GM19467 (cell line): ENCODE measurements at regions not wholly inside any gene's neighbourhood (a gene's known extent, or its start where the extent isn't known, plus 50 kb on each side); places are given as distances from the start of the nearest gene placed in this dataset.

Experiments
- ATAC-seq: cut with Tn5 transposase; IDR thresholded peaks from one replicate; pipeline ENCODE4 v1.9.1; 2021; ENCODE audit warnings: mild to moderate bottlenecking, moderate library complexity; ENCODE audit not compliant: unreplicated experiment

DNA sequence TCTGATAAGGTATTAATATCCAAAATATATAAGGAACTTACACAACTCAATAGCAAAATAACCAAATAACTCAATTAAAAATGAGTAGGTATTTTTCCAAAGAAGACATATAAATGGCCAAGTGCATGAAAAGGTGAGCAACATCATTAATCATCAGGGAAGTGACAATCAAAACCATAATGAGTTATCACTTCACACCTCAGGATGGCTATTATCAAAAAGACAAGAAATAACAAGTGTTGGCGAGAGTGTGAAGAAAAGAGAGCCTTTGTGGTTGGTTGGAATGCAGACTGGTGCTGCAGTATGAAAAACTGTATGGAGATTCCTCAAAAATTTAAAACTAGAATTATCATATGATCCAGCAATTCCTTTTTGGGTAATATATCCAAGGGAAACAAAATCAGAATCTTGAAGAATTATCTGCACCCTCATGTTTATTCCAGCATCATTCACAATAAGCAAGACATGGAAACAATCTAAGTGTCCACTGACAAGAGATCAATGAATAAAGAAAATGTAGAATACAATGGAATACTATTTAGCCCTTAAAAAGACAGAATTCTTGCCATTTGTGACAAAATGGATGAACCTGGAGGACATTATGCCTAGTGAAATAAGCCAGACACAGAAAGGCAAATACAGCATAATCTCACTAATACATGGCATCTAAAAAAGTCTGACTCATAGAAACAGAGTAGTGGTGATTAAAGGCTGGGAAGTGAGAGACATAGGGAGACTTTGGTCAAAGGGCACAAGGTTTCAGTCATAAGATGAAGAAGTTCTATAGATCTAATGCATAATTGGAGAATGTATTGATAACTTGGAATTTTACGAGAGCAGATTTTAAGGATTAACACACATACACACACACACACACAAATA is 175.6 kb downstream of the FOXA2 start:
- ATAC-seq, result no peak

DNA sequence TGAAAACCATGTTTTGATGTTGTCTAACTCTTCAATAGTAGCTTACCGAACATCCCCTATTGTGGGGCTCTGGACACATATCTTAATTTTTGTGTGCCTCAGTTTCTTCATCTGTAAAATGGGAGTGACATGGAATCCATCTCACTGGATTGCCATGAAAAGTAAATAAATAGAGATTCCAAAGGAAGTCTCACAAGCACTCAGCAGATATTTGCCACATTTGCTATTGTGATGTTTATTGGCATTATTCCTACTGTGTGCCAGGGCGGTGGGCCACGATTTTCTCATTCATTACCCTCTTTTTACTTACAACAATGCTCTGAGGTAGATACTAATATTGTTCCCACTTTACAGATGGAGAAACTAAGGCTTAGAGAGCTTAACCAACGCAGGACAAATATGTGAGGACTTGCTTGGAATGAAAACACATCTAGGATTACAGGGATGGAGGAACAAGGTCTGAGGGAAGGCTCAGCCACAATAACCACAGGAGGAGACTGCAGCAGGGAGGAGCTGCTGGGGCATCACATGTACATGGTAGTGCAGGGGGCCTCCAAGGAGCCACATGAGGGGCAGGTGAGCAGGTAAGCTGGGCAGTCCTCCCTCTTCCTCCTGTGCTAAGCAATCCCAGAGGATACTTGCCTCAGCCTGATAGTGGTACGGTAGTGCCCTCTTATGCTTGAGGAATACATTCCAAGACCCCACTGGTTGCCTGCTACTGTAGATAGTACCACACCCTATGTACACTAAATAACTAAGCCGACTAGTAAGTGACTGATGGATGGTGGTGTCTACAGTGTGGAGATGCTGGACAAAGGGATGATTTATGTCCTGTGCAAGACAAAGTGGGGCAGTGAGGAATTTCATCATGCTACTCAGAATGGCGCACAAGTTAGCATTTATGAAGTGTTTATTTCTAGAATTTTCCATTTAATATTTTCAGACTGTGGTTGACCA is 176.9 kb downstream of the FOXA2 start:
- ATAC-seq, result no peak

DNA sequence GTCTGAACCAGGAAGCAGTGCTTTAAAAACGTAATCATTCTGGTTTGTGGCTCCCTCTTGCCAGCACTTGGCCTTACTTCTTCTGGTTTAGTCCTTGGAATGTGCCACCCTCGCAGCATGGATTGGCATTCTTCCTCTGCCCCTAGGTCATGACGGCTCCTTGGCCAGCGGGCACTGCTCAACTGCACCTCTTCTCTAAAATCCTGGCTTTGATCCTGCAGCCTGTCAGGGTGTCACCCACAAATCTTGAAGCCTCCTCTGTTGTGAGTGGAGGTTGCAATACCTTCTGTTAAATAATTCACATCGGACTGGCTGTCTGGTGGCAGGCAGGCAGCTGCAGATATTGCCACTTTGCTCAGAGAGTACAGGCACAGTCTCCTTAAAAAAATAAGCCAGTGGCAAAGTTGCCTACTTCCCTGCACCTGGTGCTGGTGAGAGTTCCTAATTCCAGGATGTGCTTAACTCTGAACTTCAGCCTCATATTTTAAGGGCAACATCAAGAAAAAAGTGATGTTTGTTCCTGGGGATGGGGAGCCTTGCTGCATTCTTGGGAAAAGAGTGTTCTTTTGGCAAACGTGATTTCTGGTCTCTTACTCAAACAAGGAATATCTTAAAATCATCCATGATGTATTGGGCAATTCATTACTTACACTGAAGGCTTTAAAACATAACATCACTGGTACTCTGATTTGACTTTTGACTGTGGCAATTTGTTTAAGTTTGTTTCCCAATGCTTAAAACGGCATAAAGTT is 179.8 kb downstream of the FOXA2 start:
- ATAC-seq, result no peak

DNA sequence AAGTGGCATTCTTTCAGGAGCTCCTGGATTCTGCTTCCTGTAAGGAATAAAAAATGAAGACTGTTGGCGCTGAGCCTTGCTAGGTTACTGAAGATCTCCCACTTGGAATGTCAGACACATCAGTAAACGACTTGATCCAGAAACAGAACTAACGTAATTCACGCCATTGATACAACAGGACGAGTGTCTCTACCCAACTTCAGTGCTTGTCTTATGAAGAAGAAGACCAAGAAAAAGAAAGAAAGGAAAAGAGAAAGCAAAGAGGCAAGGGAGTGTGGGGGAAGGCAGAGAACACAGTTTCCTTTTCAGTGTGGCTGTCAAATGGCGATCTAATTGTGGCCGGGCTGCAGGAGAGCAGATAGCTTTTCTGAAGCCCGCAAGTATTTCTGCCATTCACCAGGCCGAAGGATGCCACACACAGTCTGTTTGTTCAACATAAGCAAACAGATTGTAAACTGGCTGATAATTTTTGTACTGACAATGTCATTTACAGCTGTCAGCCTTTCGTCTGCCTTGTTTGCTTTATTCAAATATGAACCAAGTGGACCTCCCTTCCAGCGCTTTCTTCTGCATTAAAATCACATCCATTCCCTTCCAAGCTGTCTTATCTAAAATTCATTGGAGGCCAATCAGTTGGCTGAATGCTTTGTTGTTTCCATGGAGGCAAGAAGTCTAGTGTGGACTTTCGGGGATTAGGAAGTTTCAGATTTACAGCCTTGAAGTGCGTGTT is 180.6 kb downstream of the FOXA2 start:
- ATAC-seq, result no peak

DNA sequence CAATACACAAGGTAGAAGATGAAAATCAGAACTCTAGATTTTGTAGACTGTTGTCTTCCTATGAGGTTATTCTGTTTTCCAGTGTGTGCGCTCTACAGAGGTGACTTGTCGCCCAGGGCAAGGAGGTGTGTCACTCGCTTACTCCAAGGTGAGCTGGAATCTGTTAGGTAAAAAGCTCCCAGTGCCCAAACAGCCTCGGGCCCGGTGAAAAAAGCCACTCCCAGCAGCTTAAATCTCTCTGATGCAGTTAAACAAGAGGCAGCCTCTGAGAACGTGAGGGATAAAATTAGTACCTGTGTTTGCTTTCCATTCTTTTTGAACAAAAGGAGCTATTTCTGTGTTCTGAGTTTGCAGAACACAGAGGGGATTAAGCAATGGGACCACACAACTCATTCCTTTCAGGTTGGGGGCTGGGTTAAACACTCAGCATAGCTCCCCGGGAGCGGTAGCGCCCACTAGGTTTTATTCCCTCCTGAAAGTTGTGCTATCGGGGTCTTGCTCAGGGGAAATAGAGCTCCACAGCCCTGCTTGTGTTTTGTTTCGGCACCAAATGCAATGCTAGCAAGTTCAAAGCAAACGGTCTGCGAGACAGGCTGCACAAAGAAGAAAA is 181.2 kb downstream of the FOXA2 start:
- no peak for ATAC-seq

DNA sequence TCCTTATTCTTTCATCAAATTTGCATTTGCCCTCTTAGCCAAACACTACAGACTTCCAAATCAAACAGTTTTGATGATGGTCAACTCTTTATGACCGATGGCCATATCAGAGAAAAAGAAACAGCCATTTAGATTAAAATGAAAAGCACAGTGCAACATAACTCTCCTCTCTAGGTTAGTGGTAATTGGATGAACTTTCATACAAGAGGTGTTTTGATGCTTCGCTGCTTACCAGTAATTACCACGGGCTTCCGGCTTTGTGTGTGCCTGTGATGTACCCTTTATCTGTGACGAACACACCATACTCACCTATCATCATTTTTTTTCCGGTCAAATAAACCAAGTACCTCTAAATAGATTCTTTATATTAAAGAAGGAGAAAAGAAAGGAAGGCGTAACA is 181.8 kb downstream of the FOXA2 start:
- no peak for ATAC-seq

DNA sequence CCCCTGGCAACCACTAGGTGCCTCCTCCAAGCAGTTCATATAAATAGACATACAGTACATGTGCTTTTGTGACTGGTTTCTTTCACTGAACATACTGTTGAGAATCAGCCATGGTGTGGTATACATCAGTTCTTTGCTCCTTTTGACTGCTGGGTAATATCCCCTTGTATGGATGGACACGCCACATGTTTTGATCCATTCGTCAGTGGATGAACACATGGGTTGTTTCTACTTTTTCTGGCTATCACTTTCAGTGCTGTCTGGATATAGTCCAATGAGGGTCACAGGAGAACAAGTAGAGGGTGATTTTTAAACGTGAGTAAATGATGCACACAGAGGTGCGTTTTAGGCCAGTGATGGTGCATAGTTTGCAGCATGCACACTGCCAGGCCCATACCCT is 183.9 kb downstream of the FOXA2 start:
- ATAC-seq, result no peak

DNA sequence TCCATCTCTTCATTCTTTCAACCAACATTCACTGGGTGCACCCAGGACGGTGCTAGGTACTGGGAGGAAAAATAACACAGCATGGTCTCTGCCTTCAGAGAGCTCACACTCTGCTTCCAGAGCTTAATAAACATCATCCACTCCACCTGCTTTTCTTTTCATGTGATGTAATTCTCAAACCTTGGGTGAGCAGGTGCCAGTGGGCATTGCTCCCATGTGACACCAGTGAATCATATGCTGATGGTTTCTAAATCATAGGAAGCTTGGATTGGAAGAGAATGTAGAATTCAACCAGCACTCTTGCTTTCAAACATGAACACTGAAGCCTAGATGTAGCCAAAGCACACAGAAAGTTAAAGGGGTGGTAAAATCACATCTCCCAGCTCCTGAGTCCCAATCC is 189.8 kb downstream of the FOXA2 start:
- no peak for ATAC-seq

DNA sequence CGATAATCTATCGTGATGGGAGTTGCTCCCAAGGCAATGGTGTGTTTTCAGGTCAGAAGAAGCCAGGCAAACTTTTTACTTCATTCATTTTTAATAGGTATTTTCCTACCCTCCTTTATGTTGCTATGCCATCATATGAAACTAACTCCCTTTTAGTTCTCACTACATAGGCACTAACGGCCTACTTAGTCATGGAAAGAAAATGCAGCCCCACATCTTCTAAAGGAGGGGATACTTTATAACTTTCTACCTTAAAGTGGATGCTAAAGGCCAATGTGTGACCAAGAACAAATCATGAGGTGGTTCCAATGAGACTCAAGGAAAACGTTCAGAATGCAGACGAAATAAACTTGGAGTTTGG is 193.8 kb downstream of the FOXA2 start:
- ATAC-seq, result no peak

DNA sequence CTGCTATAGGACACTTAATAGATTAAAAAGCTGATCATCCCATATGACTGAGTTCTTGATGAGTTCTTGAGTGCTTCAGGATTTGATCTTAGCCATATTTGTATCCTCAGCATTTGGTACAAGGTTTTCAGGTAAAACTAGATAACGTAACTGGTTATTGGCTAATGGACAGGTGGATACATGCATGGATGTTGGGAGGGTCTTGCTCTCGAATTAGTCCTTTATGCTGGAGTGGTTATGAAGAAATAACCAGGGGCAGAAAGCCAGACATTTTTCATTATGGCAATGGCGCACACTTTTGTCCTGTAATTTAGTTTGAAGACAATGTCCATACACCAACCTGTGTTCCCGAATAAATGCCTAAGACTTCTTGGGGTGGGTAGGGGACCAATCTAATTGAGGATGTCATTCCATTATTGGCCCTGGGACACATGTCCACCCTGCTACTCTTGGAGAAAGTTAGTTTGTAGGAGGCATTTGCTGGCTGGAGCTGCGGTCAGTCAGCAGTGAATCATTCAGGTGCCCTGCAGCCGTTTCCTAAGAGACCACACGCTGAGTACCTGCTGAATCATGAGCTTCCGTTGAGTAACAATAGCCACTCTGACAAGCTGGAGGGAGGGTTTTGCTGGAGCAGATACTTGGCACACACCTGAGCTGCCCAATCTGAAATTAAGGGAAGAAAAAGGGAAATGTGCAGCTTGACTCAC is 194.4 kb downstream of the FOXA2 start:
- ATAC-seq, result no peak

DNA sequence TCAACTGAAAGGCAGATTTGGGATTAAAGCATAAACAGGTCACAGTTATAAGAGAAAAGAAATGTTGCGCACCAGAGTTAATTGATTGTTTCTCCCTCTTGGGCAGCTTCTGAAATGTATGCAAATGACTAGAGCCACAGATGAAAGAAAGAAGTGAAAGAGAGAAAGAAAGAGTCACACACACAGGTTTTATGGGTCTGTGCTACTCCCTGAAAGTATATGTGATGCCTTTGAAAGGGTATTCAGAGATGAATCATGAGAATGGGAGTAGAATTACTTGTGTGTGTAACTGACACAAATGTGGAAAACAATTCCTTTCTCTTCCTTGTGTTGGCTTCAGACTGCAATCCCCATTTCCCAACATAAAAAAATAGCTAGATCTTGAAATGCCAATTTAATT is 196.9 kb downstream of the FOXA2 start:
- ATAC-seq, result no peak

DNA sequence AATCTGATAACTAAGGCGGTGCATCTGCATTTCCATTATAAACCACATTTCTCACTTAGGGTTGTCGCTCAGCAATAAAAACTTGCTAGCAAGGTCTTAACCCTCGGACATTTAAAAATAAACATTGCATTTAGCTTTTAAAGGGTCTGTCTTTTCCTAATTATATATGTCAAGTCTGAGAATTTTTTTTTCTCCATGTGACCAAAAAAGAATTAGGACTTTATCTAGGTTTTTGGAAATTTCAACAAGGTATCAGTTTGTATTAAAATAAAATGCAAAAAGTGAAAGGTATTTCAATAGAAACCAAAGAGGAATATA is 198.1 kb downstream of the FOXA2 start:
- ATAC-seq, result no peak

DNA sequence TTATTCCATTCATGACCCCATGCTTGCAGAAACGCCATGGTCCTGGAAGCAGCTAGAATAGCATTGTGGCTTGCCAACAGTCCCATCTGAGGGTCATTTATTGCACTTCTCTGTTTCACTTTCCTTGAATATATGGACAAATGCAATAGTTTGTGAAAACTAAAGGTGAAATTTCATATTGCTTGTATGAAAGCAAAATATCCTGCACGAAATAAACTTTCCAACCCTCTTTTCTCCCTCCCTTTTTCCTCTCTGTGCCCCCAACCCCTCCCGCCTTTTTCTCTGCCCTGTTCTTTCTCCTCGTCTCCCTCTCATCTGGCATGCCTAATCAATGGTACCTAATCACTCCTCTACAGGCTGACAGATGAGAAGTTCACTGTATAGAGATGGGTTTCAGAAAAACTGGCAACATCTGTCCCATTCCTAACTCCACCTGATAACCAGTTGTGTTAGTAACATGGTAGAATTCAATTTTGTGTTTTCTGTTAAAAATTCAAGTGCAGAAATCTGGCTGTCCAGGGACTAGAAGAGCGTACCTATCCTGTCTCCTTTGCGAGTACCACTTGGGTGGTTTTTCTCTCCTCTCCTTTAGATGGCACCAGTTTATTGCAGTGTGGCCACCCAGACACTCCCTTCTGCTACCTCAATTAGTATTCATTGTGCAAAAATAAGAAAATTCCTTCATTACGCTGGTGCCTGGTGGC is 198.6 kb downstream of the FOXA2 start:
- ATAC-seq, result no peak

DNA sequence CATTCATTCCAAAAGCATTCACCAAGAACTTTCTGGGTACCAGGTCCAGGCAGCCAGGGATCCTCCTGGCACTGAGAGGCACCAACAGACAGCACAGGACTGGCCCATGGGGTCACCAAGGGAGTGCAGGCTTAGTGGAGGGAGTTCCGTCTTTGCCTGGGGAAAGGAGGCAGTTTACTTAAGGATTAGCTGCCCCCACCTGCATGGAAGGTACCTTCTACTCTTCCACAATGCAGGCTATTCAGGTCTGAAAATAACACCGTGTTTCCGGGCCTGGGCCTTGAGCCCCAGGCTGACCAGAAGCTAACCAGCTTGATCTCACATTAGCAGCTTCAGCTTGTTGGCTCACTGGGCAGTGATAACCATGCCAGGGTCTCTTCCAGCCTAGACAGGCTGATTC is 199.4 kb downstream of the FOXA2 start:
- no peak for ATAC-seq

DNA sequence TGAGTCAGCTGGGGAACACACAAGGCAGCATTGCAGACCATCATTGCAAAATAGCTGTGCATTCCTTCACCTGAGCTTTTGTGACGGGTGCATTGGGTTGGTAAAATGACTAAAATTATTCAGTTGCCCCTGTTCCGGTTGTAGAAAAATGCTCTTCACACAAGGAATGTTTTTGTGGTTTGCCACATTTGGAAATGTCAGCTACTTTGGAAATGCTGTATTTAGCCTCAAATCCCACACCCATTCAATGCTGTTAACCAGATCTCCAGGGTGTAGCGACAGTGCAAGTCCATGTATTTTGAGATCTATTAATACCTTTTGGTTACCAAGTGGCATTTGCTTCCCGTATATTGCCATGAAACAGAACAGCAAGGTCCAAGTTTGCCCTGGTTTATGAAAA is 201.2 kb downstream of the FOXA2 start:
- ATAC-seq, result no peak

DNA sequence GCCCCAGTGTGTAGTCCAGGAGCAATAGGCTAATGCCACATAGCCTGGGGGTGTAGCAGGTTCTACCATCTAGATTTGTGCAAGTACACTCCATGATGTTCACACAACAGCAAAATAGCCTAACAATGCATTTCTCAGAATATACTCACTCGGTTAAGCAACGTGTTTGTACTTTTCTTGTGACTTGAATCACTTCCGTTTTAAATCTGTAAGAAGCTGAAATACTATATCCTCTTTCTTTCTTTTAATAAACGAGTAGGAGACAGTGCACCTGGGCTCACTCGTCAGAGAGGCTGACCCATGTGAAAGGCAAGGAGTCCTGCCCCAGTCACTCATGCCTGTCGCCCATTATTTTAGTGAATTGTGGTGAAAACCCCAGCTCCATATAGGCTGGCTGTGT is 201.6 kb downstream of the FOXA2 start:
- no peak for ATAC-seq

DNA sequence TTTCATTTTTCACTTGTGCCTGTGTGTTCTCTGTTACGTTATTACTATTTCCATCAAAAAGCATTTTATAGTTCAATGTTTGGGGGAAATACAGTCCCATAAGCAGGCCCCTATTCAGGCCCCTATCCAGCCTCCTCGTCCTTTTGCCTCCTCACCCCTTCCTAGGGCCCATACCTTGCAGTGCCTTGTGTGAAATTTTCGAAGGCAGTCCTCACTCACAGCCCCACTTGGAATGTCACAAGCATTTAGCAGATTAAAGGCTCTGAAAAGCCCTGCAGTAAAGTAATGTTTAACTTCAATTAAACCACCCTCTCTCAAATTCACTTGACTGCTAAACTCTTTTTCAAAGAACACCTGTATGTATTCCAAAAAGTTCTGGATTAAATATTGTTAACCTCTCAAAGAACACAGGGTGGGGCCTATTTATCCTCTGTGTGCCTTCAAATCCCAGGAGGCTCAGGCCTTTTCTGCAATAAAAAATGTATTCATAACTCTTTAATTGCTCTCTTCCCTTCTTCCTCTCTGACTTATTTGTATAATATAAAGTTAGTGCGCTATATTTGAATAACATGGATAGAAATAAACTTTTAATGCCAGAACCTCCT is 202.5 kb downstream of the FOXA2 start:
- no peak for ATAC-seq

DNA sequence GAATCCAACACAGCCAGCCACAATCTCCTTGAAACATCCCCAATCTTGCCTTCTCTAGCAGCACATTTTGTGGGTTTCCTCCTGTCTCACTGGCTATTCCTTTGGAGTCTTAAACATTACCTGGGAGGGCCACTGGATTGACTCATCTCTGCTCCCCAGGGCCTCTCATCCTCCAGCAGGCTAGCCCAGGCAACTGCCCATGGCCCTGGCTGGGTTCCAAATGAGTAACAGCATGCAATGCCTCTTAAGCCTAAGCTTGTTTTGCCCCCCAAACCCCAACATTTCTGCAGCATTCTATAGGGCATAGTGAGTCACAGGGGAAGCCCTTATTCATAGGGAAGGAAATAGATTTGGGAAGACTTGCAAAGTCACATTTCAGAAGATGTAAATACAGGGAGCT is 204.9 kb downstream of the FOXA2 start:
- no peak for ATAC-seq
